ENCODE measurements at regions not wholly inside any gene's neighbourhood (a gene's known extent, or its start where the extent isn't known, plus 50 kb on each side); places are given as distances from the start of the nearest gene placed in this dataset.
"Not testable (repeated sequence)": the region's sequence is repeated elsewhere in the genome, so short reads cannot be mapped to it uniquely, and the experiment has no call there.

DNA sequence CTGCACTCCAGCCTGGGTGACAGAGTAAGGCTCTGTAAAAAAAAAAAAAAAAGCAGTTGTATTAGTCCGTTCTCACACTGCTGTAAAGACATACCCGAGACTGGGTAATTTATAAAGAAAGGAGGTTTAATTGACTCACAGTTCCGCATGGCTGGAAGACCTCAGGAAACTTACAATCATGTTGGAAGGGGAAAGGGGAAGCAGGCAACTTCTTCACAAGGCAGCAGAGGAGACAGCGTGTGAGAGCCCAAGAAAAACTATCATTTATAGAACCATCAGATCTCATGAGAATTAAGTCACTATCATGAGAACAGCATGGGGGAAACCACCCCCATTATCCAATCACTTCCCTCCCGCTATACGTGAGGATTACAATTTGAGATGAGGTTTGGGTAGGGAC lies 151.7 kb upstream of the NR5A2 start:
- Mint-ChIP-seq H3K27me3 (peaks cover 4% of the 10 kb centered on the region), H3K27ac (peak overlapping the region in 1 of 3 donors; percentile 87), H3K36me3 (no peaks in the 10 kb centered on the region), H3K4me1 (peaks cover 25 to 32% (median 31%) of the 10 kb centered on the region in 3 donors), H3K9me3 (peaks cover 0 to 8% (median 8%) of the 10 kb centered on the region in 3 donors), H3K4me3 (no peak overlapping the region)

DNA sequence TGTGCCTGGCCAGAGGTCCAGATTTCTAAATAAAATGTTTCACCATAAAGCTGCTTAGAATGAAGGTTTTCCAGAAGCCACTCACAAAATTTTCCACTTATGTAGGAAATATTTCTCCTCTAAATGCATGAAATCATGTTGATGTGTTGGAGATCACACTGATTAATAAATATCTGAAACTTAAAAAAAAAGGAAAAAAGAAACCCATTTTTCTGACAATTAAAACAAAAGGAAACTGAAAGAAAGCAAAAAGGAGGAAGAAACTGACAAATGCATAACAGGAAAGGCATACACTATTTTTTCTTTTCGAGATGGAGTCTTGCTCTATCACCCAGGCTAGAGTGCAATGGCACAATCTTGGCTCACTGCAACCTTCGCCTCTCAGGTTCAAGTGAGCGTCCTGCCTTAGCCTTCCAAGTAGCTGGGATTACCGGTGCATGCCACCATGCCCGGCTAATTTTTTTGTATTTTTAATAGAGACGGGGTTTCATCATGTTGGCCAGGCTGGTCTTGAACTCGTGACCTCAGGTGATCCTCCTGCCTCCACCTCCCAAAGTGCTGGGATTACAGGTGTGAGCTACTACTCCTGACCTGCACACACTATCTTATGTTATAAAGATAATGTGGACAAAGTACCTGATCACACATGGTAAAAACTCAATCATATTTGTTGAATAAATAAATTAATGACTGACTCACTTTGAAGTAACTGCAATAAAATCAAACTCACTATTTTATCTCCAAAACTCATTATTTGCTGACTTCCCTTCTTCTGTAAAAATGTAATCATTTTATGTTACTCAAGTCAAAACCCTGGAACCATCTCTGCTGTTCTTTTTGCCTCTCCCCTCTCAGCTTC lies 149.8 kb upstream of the NR5A2 start:
- Mint-ChIP-seq H3K27me3 (peaks cover 2% of the 10 kb centered on the region), H3K36me3 (no peaks in the 10 kb centered on the region), H3K9me3 (peaks cover 0 to 8% (median 8%) of the 10 kb centered on the region in 3 donors), H3K4me1 (peaks cover 25 to 32% (median 31%) of the 10 kb centered on the region in 3 donors), H3K4me3 (peak overlapping the region; percentile 52 to 90 (median 66)), H3K27ac (peak overlapping the region; percentile 50 to 91 (median 87))

GRCh38 chr1:199878823-199879222 lies 148.7 kb upstream of the NR5A2 start:
- peak overlapping the region in 2 of 4 donors; percentile 35 to 75 for H3K4me3 Mint-ChIP-seq
- peak overlapping the region in 2 of 3 donors; percentile 42 to 82 for H3K27ac Mint-ChIP-seq
- peaks cover 25 to 32% (median 31%) of the 10 kb centered on the region in 3 donors for H3K4me1 Mint-ChIP-seq

GRCh38 chr1:199898654-199899053 lies 128.9 kb upstream of the NR5A2 start:
- no peak overlapping the region for H3K4me3 Mint-ChIP-seq
- H3K27ac Mint-ChIP-seq = no peak overlapping the region
- peaks cover 5% of the 10 kb centered on the region for H3K27me3 Mint-ChIP-seq
- peaks cover 0 to 6% (median 0%) of the 10 kb centered on the region in 3 donors for H3K9me3 Mint-ChIP-seq
- no peaks in the 10 kb centered on the region for H3K36me3 Mint-ChIP-seq
- H3K4me1 Mint-ChIP-seq = no peaks in the 10 kb centered on the region

More at GRCh38 chr1:199878823-199879222, 148.7 kb upstream of the NR5A2 start:
- Mint-ChIP-seq H3K9me3 (peaks cover 0 to 10% (median 8%) of the 10 kb centered on the region in 3 donors), H3K27me3 (peaks cover 2% of the 10 kb centered on the region), H3K36me3 (no peaks in the 10 kb centered on the region)

GRCh38 chr1:199901341-199901740 lies 126.2 kb upstream of the NR5A2 start:
- H3K4me1 Mint-ChIP-seq = no peaks in the 10 kb centered on the region
- H3K27me3 Mint-ChIP-seq = peaks cover 7% of the 10 kb centered on the region
- H3K9me3 Mint-ChIP-seq = peaks cover 0 to 6% (median 0%) of the 10 kb centered on the region in 3 donors
- H3K27ac Mint-ChIP-seq = no peak overlapping the region
- no peaks in the 10 kb centered on the region for H3K36me3 Mint-ChIP-seq
- no peak overlapping the region for H3K4me3 Mint-ChIP-seq

DNA sequence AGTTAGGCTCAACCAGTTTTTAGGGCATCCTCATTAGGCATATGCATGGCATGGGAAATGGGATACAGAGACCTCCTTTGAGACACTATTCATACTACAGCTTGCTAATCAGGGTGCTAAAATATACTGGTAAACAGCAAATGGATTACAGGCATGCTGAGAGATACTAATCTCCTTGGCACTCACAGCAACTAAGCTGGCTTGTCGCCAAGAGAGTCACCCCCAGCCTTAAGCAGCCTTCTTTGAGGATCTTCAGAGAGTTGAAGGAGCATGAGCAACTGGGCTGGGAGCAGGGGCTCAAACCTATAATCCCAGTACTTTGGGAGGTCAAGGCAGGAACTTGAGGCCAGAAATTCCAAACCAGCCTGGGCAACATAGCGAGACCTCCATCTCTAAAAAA lies 120.1 kb upstream of the NR5A2 start:
- Mint-ChIP-seq H3K4me3 (no peak overlapping the region), H3K27ac (no peak overlapping the region), H3K27me3 (peaks cover 4% of the 10 kb centered on the region), H3K4me1 (no peaks in the 10 kb centered on the region), H3K36me3 (no peaks in the 10 kb centered on the region), H3K9me3 (no peaks in the 10 kb centered on the region)

- Mint-ChIP-seq H3K9me3 (no peaks in the 10 kb centered on the region), H3K4me3 (no peak overlapping the region), H3K27ac (no peak overlapping the region), H3K27me3 (peaks cover 6% of the 10 kb centered on the region), H3K4me1 (no peaks in the 10 kb centered on the region), H3K36me3 (no peaks in the 10 kb centered on the region)
These were observed 118.4 kb upstream of the NR5A2 start for GRCh38 chr1:199909137-199909536.

DNA sequence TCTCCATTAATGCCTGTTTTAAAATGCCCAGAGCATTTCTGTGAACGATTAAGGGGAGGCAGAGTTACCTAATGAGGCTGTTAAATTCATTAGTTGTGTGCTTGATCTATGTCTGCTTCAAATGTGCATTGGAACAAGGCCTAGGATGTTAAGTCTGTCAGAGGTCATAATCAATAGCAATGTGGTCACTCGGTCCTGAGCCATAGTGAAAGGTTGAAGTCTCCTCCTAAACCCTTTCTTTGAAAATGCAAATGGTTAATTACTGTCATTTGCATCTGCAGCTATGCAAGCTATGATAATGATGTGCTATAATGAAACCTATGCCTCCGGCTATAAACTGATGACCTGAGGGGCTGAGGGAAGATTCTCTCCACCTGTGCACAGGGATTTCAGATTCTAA lies 114.2 kb upstream of the NR5A2 start:
- H3K27me3 Mint-ChIP-seq = peaks cover 11% of the 10 kb centered on the region
- no peaks in the 10 kb centered on the region for H3K9me3 Mint-ChIP-seq
- H3K4me1 Mint-ChIP-seq = no peaks in the 10 kb centered on the region
- H3K4me3 Mint-ChIP-seq = no peak overlapping the region
- peak overlapping the region in 1 of 3 donors; percentile 28 for H3K27ac Mint-ChIP-seq
- no peaks in the 10 kb centered on the region for H3K36me3 Mint-ChIP-seq

- H3K9me3 Mint-ChIP-seq = no peaks in the 10 kb centered on the region
- peaks cover 11% of the 10 kb centered on the region for H3K27me3 Mint-ChIP-seq
- H3K4me1 Mint-ChIP-seq = no peaks in the 10 kb centered on the region
- no peak overlapping the region for H3K4me3 Mint-ChIP-seq
- H3K36me3 Mint-ChIP-seq = no peaks in the 10 kb centered on the region
- H3K27ac Mint-ChIP-seq = no peak overlapping the region
These were observed 113.0 kb upstream of the NR5A2 start for GRCh38 chr1:199914546-199914945.

DNA sequence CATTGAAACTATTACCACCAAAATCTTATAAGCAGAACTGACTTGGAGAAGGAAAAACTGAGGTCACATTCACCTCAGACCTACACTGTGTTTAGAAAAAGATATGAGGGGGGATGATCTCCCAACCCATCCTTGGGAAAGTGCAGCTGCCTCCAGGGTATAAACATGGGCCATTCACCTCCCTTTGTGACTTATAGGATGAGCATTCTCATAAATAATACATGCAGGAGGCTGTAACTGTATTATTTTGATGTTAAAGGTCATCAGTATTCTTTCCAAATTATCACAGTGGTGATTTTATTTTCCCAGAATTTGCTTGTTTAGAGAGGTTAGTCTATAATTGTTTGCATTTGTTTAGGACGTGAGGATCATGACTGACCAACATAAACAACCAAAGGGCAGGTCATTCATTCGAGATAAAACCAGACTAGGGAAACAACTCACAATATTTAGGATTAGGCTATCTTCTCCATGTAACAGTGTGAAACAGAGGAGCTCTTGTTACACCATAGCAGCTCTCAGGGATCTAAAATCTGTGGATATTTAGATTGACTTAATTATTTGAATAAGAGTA lies 109.2 kb upstream of the NR5A2 start:
- no peak overlapping the region for H3K27ac Mint-ChIP-seq
- peaks cover 3% of the 10 kb centered on the region for H3K36me3 Mint-ChIP-seq

GRCh38 chr1:199920635-199921034 lies 106.9 kb upstream of the NR5A2 start:
- Mint-ChIP-seq H3K4me1 (no peaks in the 10 kb centered on the region), H3K9me3 (peaks cover 0 to 6% (median 5%) of the 10 kb centered on the region in 3 donors), H3K36me3 (peaks cover 3% of the 10 kb centered on the region), H3K4me3 (no peak overlapping the region), H3K27ac (no peak overlapping the region), H3K27me3 (peaks cover 10% of the 10 kb centered on the region)

More for the DNA sequence above, 109.2 kb upstream of the NR5A2 start:
- peaks cover 0 to 6% (median 2%) of the 10 kb centered on the region in 3 donors for H3K9me3 Mint-ChIP-seq
- no peaks in the 10 kb centered on the region for H3K4me1 Mint-ChIP-seq
- H3K4me3 Mint-ChIP-seq = no peak overlapping the region
- peaks cover 13% of the 10 kb centered on the region for H3K27me3 Mint-ChIP-seq

DNA sequence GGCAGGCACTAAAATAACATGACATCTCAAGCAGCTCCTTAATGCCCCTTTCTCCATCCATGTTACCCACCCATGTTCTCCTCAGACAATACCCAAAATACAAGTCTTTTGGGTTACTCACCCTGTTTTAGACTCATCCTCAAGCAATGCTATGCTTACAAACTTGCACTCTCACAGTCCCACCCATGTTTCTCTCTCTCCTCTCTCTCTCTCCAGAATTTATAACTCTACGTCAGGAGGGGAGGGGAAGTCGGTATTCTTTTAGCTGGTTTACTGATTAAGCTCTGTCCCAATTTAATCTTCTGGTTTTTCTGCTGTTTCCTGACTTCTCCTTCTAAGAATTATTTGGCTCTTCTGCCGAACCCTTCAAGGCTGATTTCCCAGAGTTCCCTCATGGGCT lies 98.0 kb upstream of the NR5A2 start:
- Mint-ChIP-seq H3K4me1 (peaks cover 4 to 7% (median 6%) of the 10 kb centered on the region in 3 donors), H3K27ac (no peak overlapping the region)

GRCh38 chr1:199930067-199930466 lies 97.4 kb upstream of the NR5A2 start:
- not testable (repeated sequence) for H3K4me1 Mint-ChIP-seq, H3K36me3 Mint-ChIP-seq, H3K4me3 Mint-ChIP-seq, H3K27ac Mint-ChIP-seq, H3K9me3 Mint-ChIP-seq, H3K27me3 Mint-ChIP-seq

More for the DNA sequence above, 98.0 kb upstream of the NR5A2 start:
- Mint-ChIP-seq H3K27me3 (peaks cover 5% of the 10 kb centered on the region), H3K36me3 (no peaks in the 10 kb centered on the region), H3K9me3 (no peaks in the 10 kb centered on the region), H3K4me3 (no peak overlapping the region)

GRCh38 chr1:199931666-199932377 lies 95.7 kb upstream of the NR5A2 start:
- Mint-ChIP-seq H3K4me3 (peak overlapping the region in 3 of 4 donors; percentile 84 to 85 (median 85)), H3K4me1 (peaks cover 4 to 7% (median 6%) of the 10 kb centered on the region in 3 donors), H3K27ac (no peak overlapping the region), H3K27me3 (peaks cover 18% of the 10 kb centered on the region), H3K36me3 (no peaks in the 10 kb centered on the region), H3K9me3 (no peaks in the 10 kb centered on the region)

DNA sequence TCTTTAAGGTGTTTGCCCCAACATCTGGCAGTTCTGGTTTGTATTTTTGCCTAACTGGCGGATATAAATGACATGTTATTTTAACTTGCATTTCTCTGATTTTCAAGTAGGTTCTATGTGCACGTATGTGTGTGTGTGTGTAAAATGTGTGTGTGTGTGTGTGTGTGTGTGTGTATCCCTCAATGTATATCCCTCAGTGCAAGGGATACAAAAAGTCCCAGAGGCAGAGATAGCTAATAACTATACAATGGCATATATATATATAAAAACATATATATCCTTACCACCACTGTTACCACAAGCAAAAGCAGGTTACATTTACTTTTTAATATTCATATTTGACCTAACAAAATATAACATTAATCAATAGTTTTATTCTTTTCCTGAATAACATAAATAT lies 95.0 kb upstream of the NR5A2 start:
- no peaks in the 10 kb centered on the region for H3K36me3 Mint-ChIP-seq
- H3K27ac Mint-ChIP-seq = no peak overlapping the region
- H3K4me1 Mint-ChIP-seq = peaks cover 4 to 7% (median 6%) of the 10 kb centered on the region in 3 donors
- H3K4me3 Mint-ChIP-seq = peak overlapping the region in 3 of 4 donors; percentile 84 to 85 (median 85)
- peaks cover 18% of the 10 kb centered on the region for H3K27me3 Mint-ChIP-seq
- no peaks in the 10 kb centered on the region for H3K9me3 Mint-ChIP-seq

Measured in IgD-negative memory B cell (primary cell).